SK-N-SH (cell line): ENCODE measurements at regions not wholly inside any gene's neighbourhood (a gene's known extent, or its start where the extent isn't known, plus 50 kb on each side); places are given as distances from the start of the nearest gene placed in this dataset.
"Not testable (repeated sequence)": the region's sequence is repeated elsewhere in the genome, so short reads cannot be mapped to it uniquely, and the experiment has no call there.

ENCODE experiments used
- CTCF ChIA-PET: fragments of 300-600, 350-600 bp; formaldehyde crosslinking; extraction: SDS; loops from one replicate; lab custom pipeline; 2021; lab: Yijun Ruan, JAX
- POLR2A ChIA-PET: fragments of 350-600 bp; sonication (Branson Sonifier 250); formaldehyde crosslinking; extraction: SDS; loops from one replicate; lab custom pipeline; 2020; ENCODE audit warnings: antibody characterized with exemption, inconsistent platforms; lab: Yijun Ruan, JAX
- DNase-seq: peaks from one replicate; pipeline ENCODE4 v3.0.0; 2012
- H2AFZ ChIP-seq: fragments of 200-600 bp; sonication (generic); 2 replicates; pipeline ENCODE4 v1.8.1; 2016; ENCODE audit warnings: antibody characterized with exemption, mild to moderate bottlenecking, low read depth
- H3F3A ChIP-seq: fragments of 200-600 bp; sonication (generic); replicated peaks from 2 replicates; pipeline ENCODE3; 2016; ENCODE audit warnings: antibody characterized with exemption, mild to moderate bottlenecking; ENCODE audit not compliant: insufficient read depth
- H3K27ac ChIP-seq, 2 experiments: fragments of 200-500 bp in 1 of 2; fragments of 200-600 bp in 1 of 2; sonication (Bioruptor generic) in 1 of 2; sonication (generic), shearing (Covaris generic) in 1 of 2; 2 replicates each; pipeline versions ENCODE4 v1.5.1 to v1.6.1; 2014 to 2016; ENCODE audit warnings: low read depth in 2 of 2, inconsistent platforms in 1 of 2, low read length in 1 of 2, mild to moderate bottlenecking in 1 of 2, mixed read lengths in 1 of 2
- H3K27me3 ChIP-seq: fragments of 200-600 bp; sonication (generic), shearing (Covaris generic); 2 replicates; pipeline ENCODE4 v1.6.1; 2016; ENCODE audit warnings: mixed run types; ENCODE audit not compliant: insufficient read depth
- H3K36me3 ChIP-seq, 2 experiments: fragments of 200-500 bp in 1 of 2; fragments of 200-600 bp in 1 of 2; sonication (Bioruptor generic) in 1 of 2; sonication (generic) in 1 of 2; replicated peaks in 1 of 2; 2 replicates each; pipeline versions ENCODE3 to v1.5.1; 2014 to 2016; ENCODE audit warnings: low read length in 1 of 2, mild to moderate bottlenecking in 1 of 2; ENCODE audit not compliant: insufficient read depth in 2 of 2, control insufficient read depth in 1 of 2
- H3K4me1 ChIP-seq, 2 experiments: fragments of 200-500 bp in 1 of 2; fragments of 200-600 bp in 1 of 2; sonication (Bioruptor generic) in 1 of 2; sonication (generic), shearing (Covaris generic) in 1 of 2; 2 replicates each; pipeline versions ENCODE4 v1.5.1 to v1.6.1; 2014 to 2016; ENCODE audit warnings: low read depth in 1 of 2, low read length in 1 of 2, mixed run types in 1 of 2; ENCODE audit not compliant: insufficient read depth in 2 of 2, control insufficient read depth in 1 of 2
- H3K4me2 ChIP-seq: fragments of 200-600 bp; sonication (generic), shearing (Covaris generic); 2 replicates; pipeline ENCODE4 v1.6.1; 2017; ENCODE audit warnings: mixed run types
- H3K4me3 ChIP-seq, 2 experiments: fragments of 200-500 bp in 1 of 2; fragments of 200-600 bp in 1 of 2; sonication (Bioruptor generic) in 1 of 2; sonication (generic), shearing (Covaris generic) in 1 of 2; 2 replicates each; pipeline versions ENCODE4 v1.5.1 to v1.8.1; 2014 to 2016; ENCODE audit warnings: low read depth in 2 of 2, inconsistent platforms in 1 of 2, low read length in 1 of 2, mild to moderate bottlenecking in 1 of 2, mixed read lengths in 1 of 2, moderate library complexity in 1 of 2
- H3K79me2 ChIP-seq: fragments of 200-600 bp; sonication (generic); 2 replicates; pipeline ENCODE4 v1.8.1; 2017; ENCODE audit warnings: mild to moderate bottlenecking; ENCODE audit not compliant: insufficient read depth
- H3K9ac ChIP-seq: fragments of 200-600 bp; sonication (generic); 2 replicates; pipeline ENCODE4 v1.6.1; 2017; ENCODE audit warnings: mixed run types
- H3K9me2 ChIP-seq: fragments of 200-600 bp; sonication (generic); 2 replicates; pipeline ENCODE4 v1.6.1; 2017; ENCODE audit warnings: mixed run types
- H3K9me3 ChIP-seq: fragments of 200-600 bp; sonication (generic); 2 replicates; pipeline ENCODE4 v1.6.1; 2017; ENCODE audit warnings: mixed run types, mild to moderate bottlenecking, moderate library complexity
- H4K20me1 ChIP-seq: fragments of 200-600 bp; sonication (generic); 2 replicates; pipeline ENCODE4 v1.6.1; 2017; ENCODE audit warnings: mild to moderate bottlenecking, mixed run types; ENCODE audit not compliant: insufficient read depth
- CTCF ChIP-seq: fragments of 200-600 bp; sonication (generic); IDR thresholded peaks from 2 replicates; pipeline ENCODE4 v1.6.1; 2017; ENCODE audit warnings: antibody characterized with exemption, mild to moderate bottlenecking, moderate library complexity
- EP300 ChIP-seq, 2 experiments: IDR thresholded peaks; 2 replicates each; pipeline versions ENCODE4 v1.4.0 to v1.6.1; 2012; ENCODE audit warnings: borderline replicate concordance in 1 of 2, low read depth in 1 of 2, low read length in 1 of 2
- FOSL2 ChIP-seq: IDR thresholded peaks from 2 replicates; pipeline ENCODE4 v1.4.0; 2012; ENCODE audit warnings: low read depth, mild to moderate bottlenecking, moderate library complexity, borderline replicate concordance
- FOXM1 ChIP-seq: IDR thresholded peaks from 2 replicates; pipeline ENCODE4 v1.4.0; 2012; ENCODE audit warnings: low read depth, mild to moderate bottlenecking
- MXI1 ChIP-seq: IDR thresholded peaks from 2 replicates; pipeline ENCODE4 v1.6.1; 2012; ENCODE audit warnings: mild to moderate bottlenecking, low read depth, low read length, improper control_type of control experiment
- PBX3 ChIP-seq: IDR thresholded peaks from 2 replicates; pipeline ENCODE4; 2012
- RAD21 ChIP-seq: IDR thresholded peaks from 2 replicates; pipeline ENCODE4 v1.6.1; 2012; ENCODE audit warnings: mild to moderate bottlenecking, low read length
- SMC3 ChIP-seq: IDR thresholded peaks from 2 replicates; pipeline ENCODE4 v1.6.1; 2012; ENCODE audit warnings: low read depth, low read length, improper control_type of control experiment
- TAF1 ChIP-seq: IDR thresholded peaks from 2 replicates; pipeline ENCODE4 v1.6.1; 2012; ENCODE audit warnings: low read depth, mild to moderate bottlenecking, low read length, moderate library complexity, borderline replicate concordance
- TCF12 ChIP-seq: IDR thresholded peaks from 2 replicates; pipeline ENCODE4 v1.4.0; 2012
- WGBS: methylation state at CpG from one replicate; pipeline ENCODE4 v1.1.6; 2017; ENCODE audit warnings: low lambda C conversion rate; 5-methylcytosine and 5-hydroxymethylcytosine counted together
- TF ChIP-seq, protein P1 (sequence below): IDR thresholded peaks from 2 replicates; pipeline ENCODE4 v1.4.0; 2012; ENCODE audit warnings: low read depth

DNA sequence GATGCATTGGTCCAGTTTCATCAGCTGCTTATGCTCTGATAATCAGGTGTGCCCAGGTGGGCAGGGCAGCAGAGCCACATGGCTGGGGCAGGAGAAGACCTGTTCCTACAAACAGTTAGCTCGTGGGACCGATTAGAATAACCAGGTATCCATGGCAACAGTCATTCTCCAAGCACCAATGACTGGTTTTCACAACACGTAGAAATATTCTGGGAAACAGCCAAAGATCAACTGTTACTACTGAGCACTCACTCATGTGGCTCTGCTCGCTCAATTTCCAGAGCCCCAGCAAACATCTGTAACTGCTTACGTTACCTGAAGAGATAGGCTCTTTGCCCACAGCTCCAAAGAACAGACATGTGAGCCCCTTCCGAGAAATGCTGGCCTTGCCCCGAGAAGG is 302.0 kb downstream of the AGTPBP1 start:
- H2AFZ ChIP-seq, result no peak overlapping the region
- no peak overlapping the region for H3K4me2 ChIP-seq
- no peak overlapping the region for H3K4me3 ChIP-seq
- 37% methylated on average over 7 of the region's 7 CpGs for WGBS
- no peaks in the 10 kb centered on the region for H3K27me3 ChIP-seq
- H3K9me2 ChIP-seq, result no peaks in the 10 kb centered on the region
- peaks cover 0 to 9% of the 10 kb centered on the region in 2 experiments; a peak in 1 of 4 replicates for H3K4me1 ChIP-seq
- H4K20me1 ChIP-seq, result no peaks in the 10 kb centered on the region
- no peak overlapping the region for H3K27ac ChIP-seq
- no peaks in the 10 kb centered on the region for H3K36me3 ChIP-seq
- POLR2A ChIA-PET, result no interaction called here
- TF ChIP-seq EP300 (IDR thresholded peaks at IDR 0.05; ENCODE audit: borderline replicate concordance in 1 of 2, low read depth in 1 of 2, low read length in 1 of 2) (no peak), FOXM1 (no peak), TAF1 (no peak), RAD21 (no peak), TCF12 (no peak), FOSL2 (no peak)
- TF ChIP-seq, all 33 proteins: peak for 0
- CTCF ChIA-PET, result interaction anchor here (1.0 to 2.3 kb wide), 2 partner anchors 14 to 15 kb away, joined by 3 to 12 read pairs; no protein-coding TSS in a partner anchor
- H3K79me2 ChIP-seq, result no peaks in the 10 kb centered on the region
- no peak for DNase-seq
- H3K9me3 ChIP-seq, result no peaks in the 10 kb centered on the region
- no peaks in the 10 kb centered on the region for H3F3A ChIP-seq
- no peak overlapping the region for H3K9ac ChIP-seq

GRCh38 chr9:85433956-85434355 is 307.8 kb downstream of the AGTPBP1 start:
- H3F3A ChIP-seq, H3K4me1 ChIP-seq, H3K27me3 ChIP-seq, H3K36me3 ChIP-seq, H3K9me2 ChIP-seq, H2AFZ ChIP-seq, DNase-seq, H3K9me3 ChIP-seq, H4K20me1 ChIP-seq, H3K4me2 ChIP-seq, H3K4me3 ChIP-seq, H3K9ac ChIP-seq, H3K79me2 ChIP-seq, H3K27ac ChIP-seq, POLR2A ChIA-PET: not testable (repeated sequence)
- CTCF ChIA-PET, result interaction anchor here (2.1 kb wide), 2 partner anchors 9 kb away, joined by 6 to 12 read pairs; no protein-coding TSS in a partner anchor
- WGBS, result 80% methylated on average over 1 of the region's 2 CpGs

DNA sequence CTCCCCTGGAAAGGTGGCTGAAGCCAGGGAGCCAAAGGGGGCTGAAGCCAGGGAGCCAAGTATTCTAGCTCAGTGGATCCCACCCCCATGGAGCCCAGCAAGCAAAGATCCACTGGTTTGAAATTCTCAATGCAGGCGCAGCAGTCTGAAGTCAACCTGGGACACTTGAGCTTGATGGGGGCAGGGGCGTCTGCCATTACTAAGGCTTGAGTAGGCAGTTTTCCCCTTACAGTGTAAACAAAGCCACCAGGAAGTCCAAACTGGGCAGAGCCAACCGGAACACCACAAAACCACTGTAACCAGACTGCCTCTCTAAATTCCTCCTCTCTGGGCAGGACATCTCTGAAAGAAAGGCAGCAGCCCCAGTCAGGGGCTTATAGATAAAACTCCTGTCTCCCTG is 308.2 kb downstream of the AGTPBP1 start:
- H3K4me2 ChIP-seq, H3K36me3 ChIP-seq, H3K9ac ChIP-seq, H2AFZ ChIP-seq, H3F3A ChIP-seq, H3K27me3 ChIP-seq, H3K79me2 ChIP-seq, H3K27ac ChIP-seq, DNase-seq, H3K9me2 ChIP-seq, H3K9me3 ChIP-seq, POLR2A ChIA-PET, H3K4me3 ChIP-seq, H3K4me1 ChIP-seq, H4K20me1 ChIP-seq: not testable (repeated sequence)
- 68% methylated on average over 3 of the region's 3 CpGs for WGBS
- CTCF ChIA-PET, result interaction anchor here (1.3 to 2.1 kb wide), 3 partner anchors 8 to 1037 kb away, joined by 3 to 12 read pairs (median 6); no protein-coding TSS in a partner anchor

- Histone ChIP-seq H3K9me3 (no peaks in the 10 kb centered on the region), H3K79me2 (no peaks in the 10 kb centered on the region), H3K4me2 (no peak overlapping the region), H3K27ac (no peak overlapping the region), H3K27me3 (no peaks in the 10 kb centered on the region), H3K9ac (no peak overlapping the region), H3K4me1 (no peaks in the 10 kb centered on the region; a peak in 1 of 4 replicates), H4K20me1 (no peaks in the 10 kb centered on the region), H3K36me3 (no peaks in the 10 kb centered on the region), H3K9me2 (no peaks in the 10 kb centered on the region), H3F3A (no peaks in the 10 kb centered on the region), H2AFZ (no peak overlapping the region), H3K4me3 (no peak overlapping the region)
- POLR2A ChIA-PET, result no interaction called here
- WGBS, result 51% methylated on average over 7 of the region's 8 CpGs
- CTCF ChIA-PET, result interaction anchor here (1.3 to 2.1 kb wide), 3 partner anchors 8 to 1036 kb away, joined by 3 to 12 read pairs (median 6); no protein-coding TSS in a partner anchor
- DNase-seq, result no peak
- no peak for TF ChIP-seq MXI1
- TF ChIP-seq PBX3, result no peak
- TF ChIP-seq SMC3, result no peak
- no peak for TF ChIP-seq RAD21
- no peak for TF ChIP-seq CTCF
- TF ChIP-seq, protein P1, sequence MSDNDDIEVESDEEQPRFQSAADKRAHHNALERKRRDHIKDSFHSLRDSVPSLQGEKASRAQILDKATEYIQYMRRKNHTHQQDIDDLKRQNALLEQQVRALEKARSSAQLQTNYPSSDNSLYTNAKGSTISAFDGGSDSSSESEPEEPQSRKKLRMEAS, result no peak
Measured at GRCh38 chr9:85433046-85433445, 308.7 kb downstream of the AGTPBP1 start.
